ENCODE measurements at regions not wholly inside any gene's neighbourhood (a gene's known extent, or its start where the extent isn't known, plus 50 kb on each side); places are given as distances from the start of the nearest gene placed in this dataset.

DNA sequence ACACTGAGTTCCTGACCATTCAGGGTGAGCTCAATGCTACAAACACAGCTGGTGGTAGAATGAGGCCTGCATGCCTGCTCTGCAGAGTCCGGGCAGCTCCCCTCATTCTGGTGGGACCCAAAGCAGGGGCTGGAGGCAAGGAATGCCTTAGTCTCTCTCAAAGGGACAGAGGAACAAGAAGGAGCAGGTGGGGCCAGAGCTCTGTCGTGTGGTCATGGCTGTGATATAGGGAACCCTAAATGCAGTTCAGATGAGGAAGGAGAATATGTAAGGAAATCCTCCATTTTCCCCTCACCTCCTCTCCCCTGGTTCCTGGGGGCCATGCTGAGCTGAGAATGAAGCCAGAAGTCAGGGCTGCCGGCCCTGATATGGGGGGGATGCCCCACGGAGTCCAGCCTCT is 334.3 kb downstream of the CYP26B1 start:
- in situ Hi-C loops (cut with HindIII; ENCODE audit: low sequenced_read_pairs): no loop called here
- no peak for DNase-seq (ENCODE audit: low spot score)

DNA sequence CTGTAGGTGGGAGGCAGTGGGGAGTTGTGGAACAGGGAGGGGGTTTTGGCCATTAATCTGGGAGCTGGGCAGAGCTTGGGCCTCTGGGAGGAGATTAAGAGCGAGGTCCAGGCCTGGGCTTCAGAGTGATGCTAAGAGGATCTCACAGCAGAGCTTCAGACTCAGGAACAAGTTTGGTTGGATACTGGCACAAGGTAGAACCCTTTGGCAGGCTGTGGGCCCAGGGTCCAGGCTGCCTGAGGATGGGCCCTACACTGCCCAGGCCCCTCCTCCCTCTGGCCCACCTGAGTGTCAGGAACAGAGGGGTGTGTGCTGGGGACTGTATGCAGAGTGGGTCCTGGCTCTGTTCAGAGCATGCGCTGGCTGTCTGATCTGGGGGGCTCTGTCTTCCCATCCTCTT is 334.9 kb downstream of the CYP26B1 start:
- in situ Hi-C loops (cut with HindIII; ENCODE audit: low sequenced_read_pairs): no loop called here
- DNase-seq (ENCODE audit: low spot score): no peak

DNA sequence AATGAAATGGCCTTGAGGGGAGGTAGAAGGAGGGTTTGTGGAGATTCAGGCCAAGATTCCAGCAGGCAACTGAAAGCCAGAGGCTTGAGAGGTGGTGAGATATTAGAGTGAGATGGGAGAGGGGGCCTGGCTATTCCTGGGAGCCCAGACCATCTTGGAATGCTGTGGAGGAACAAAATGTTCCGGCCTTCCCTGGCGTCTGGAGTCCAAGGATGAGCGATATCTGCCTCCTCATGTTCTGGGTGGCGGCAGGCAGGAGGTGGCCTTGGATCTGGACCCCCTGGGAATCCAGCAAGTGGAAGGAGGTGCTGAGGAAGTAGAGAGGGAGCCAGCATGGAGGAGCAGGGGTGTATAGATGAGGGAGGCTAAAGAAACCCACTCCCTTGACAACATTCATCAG is 335.9 kb downstream of the CYP26B1 start:
- DNase-seq (ENCODE audit: low spot score): no peak
- in situ Hi-C loops (cut with HindIII; ENCODE audit: low sequenced_read_pairs): no loop called here

DNA sequence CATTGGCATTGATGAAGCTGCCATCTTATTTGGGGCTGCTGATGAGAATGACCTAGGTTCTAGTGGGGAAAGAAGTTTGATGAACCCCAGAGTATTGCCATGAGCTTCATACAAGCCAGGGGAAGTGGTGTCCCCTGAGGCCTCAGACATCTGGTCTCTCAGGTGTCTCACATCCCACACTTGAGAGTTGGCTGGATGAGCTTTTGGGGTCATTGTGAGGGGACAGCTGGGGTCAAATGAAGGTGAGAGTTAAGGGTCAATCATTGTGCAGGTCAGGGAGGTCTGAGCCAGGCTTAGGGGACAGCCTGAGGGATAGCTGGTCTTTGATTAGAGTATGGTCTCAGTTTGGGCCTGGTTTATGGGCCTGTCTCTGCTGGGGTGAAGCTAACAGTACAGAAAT is 336.5 kb downstream of the CYP26B1 start:
- no peak for DNase-seq (ENCODE audit: low spot score)
- in situ Hi-C loops (cut with HindIII; ENCODE audit: low sequenced_read_pairs): no loop called here

- DNase-seq (ENCODE audit: low spot score): no peak
- in situ Hi-C loops (cut with HindIII; ENCODE audit: low sequenced_read_pairs): no loop called here
These were observed 339.8 kb downstream of the CYP26B1 start for GRCh38 chr2:71807581-71808451.

GRCh38 chr2:71806432-71806831 is 341.2 kb downstream of the CYP26B1 start:
- DNase-seq (ENCODE audit: low spot score): no peak
- in situ Hi-C loops (cut with HindIII; ENCODE audit: low sequenced_read_pairs): no loop called here

DNA sequence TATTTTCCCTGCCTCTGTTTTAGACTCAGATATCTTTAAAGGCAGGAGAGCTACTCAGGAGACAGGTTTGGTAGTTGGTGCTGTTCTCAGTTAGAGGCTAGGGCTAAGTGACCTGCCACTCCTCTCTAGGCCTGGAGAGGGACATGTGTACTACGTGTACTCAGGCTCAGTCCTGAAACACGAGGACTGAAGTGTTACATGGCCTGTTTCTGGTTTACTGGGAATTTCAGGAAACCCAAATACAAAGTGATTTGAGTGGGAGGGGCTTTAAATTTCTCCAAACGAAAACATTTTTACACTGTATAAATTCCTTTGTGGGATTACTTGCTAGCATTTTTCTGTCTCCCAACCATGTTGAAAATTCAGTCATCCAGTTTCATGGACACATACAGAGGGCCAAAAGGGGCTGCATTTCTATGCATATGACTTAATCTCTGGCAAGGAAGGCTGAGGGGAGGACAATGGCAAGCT is 343.3 kb downstream of the CYP26B1 start:
- DNase-seq (ENCODE audit: low spot score): no peak
- in situ Hi-C loops (cut with HindIII; ENCODE audit: low sequenced_read_pairs): no loop called here

DNA sequence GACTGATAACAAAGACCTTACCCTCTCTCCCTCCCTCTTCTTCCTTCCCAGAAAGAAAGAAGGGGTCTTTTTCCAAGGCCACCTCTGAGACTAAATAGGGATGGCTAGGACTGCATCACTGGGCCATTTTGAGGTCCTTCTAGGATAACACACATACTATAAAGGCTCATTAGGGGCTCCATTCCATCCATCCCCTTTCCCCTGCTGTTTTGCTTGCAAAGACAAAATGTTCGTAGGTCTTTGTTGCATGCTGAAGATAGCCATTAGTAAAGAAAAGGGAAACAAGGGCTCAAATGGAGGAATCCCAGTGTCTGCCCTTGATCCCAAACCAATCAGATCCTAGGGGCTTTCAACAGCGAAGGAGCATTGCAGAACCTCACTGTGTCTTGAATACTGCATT is 344.3 kb downstream of the CYP26B1 start:
- in situ Hi-C loops (cut with HindIII; ENCODE audit: low sequenced_read_pairs): no loop called here

DNA sequence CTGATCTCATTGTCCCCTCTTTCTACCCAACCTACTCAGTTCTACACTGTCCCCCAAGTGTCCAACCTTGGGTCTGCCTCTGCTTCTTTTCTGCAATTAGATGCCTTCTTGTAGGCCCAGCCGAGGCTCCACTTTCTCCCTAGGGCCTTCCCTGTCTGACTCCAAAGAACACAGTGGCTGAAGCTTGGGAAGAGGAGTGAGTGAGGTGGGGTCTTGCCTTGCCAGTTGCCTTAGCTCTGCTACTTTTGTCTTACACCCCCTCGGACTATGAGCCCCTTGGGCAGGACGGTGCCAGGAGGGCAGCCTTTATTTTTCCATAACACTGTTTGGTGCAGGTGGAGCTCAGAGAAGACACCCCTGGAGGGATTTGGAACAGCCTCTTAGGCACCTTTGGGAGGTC is 345.1 kb downstream of the CYP26B1 start:
- DNase-seq (ENCODE audit: low spot score): no peak
- in situ Hi-C loops (cut with HindIII; ENCODE audit: low sequenced_read_pairs): no loop called here

More for the DNA sequence above, 344.3 kb downstream of the CYP26B1 start:
- DNase-seq (ENCODE audit: low spot score): no peak

DNA sequence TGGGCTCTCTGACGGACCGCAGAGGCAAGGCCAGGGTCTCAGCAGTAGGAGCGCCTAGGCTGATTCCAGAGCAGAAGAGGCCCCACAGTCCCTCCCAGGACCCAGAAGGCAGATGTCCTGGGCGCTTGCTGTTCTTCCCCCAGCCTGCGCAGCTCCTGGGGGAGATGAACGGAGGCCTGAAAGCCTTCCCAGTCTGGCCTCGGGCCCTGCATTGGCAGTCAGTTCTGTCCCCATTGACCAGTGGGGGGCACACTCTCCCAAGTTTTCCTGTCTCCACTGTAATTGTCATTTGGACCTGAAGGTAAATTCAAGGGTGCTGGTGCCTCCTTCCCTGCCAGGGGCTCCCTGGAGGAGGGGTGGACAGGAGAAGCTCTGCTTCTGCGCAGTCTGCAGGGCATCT is 345.7 kb downstream of the CYP26B1 start:
- in situ Hi-C loops (cut with HindIII; ENCODE audit: low sequenced_read_pairs): no loop called here
- DNase-seq (ENCODE audit: low spot score): peak; percentile 85

DNA sequence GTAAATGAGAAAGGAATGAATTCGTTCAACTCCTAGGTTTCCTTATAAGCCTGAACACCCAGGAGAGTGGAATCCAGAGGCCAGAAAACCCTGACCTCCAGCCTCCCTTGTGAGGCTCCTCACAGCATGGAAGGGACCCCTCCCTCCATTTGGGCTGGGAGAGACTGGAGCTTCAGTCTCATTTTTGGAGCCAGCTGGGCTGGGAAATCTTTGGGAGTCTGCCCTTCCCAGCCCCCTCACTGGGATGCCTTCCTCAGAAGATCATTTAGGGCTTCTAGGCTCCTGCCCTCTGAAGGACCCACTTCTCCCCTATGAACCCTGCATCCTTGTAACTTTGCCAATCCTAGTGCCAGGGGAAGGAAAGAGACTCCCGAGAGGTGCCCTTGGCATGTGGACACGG is 346.1 kb downstream of the CYP26B1 start:
- no peak for DNase-seq (ENCODE audit: low spot score)
- in situ Hi-C loops (cut with HindIII; ENCODE audit: low sequenced_read_pairs): no loop called here

GRCh38 chr2:71800851-71801250 is 346.8 kb downstream of the CYP26B1 start:
- DNase-seq (ENCODE audit: low spot score): no peak
- in situ Hi-C loops (cut with HindIII; ENCODE audit: low sequenced_read_pairs): no loop called here

DNA sequence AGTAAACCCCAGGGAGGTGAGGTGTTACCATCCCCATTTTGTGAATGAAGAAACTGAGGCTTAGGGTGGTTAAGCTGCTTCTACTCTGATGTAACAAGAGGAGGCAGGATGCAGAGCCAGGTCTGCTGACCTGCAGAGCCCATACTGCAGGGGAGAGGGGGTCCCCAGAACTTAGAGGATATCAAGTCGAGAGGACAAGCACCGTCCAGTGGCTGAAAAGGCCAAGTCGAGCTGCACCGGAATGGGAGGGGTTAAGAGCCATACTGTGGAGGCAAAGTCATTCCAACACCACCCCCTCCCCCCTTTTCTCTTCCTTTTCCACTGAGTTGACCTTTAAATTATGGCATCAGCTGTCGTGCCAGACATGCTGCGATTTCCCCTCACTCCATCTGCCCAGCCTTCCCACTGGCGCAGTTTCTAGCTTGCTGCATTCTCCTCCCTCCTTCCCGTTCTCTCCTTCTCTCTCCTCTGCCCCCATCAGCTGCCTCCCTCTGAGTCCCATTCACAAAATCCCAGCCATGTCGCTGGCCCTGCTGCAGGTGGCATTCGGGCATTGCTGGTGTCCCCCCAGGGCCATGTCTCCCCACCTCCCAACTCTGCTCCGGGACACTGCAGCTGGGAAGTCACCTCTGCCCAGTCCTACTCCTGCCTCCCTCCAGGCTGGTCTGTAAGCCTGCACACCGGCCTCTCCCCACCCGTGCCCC is 346.9 kb downstream of the DYSF start:
- in situ Hi-C loops (cut with HindIII; ENCODE audit: low sequenced_read_pairs): no loop called here
- DNase-seq (ENCODE audit: low spot score): peak; percentile 85

DNA sequence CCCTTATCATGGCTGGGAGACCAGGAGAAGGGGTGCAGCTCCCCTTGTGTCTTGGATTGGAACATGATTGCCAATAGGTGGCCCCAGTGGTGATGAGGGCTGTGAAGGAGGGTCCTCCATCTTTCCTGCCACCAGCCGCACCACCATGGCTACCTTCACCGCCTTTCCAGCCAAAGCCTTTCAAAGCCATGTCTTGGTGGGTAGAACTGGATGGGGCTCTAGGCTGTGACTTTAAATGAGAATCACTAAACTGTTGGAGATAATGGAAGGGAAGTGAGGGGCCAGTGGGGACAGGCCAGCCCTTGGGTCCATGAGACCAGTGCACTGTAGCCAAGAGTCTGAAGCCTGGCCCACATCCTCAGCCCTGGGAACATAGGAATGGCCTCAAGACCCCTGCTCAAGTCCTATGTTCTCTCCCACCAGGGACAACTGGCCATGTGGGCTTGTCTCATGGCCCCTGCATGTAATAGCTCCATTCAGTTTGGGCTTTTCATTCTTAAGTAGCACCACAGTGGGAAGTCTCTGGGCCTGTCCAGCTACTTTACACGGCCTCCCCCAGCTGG is 345.7 kb downstream of the DYSF start:
- in situ Hi-C loops (cut with HindIII; ENCODE audit: low sequenced_read_pairs): no loop called here
- no peak for DNase-seq (ENCODE audit: low spot score)

DNA sequence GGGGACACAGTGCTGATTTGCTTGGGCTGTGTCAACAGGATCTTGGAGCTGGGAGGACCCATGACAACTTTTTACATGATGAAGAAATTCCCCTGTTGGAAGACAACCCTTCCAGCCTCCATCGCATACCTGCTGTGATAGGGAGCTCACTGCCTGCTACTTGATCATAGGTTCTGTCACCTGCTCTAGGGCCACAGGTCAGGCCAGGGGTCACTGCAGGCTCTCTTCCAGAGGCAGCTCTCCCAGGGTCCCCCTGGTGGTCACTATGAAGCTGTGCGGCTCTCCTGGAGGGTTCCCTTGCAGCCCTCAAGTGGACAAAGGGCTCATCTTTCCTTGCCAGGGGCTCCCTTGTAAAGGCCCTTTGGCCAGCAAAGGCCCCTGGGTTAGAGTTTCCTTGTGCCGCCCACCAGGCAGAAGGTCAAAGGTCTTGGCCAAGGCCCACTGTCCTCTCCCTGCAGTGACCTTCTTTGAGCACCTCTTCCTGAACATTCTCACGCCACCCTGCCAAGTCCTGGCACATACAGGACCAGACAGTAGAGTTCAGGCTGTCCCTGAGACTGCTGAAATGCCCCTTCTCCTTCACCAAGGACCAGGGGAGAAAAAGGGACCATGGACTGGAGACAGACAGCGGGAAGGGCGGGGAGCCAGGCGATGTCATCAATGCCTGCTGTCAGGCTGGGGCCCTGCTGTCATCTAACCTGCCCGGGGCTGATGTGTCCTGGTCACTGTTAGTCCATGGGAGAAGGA is 345.1 kb downstream of the DYSF start:
- DNase-seq (ENCODE audit: low spot score): peak; percentile 11
- in situ Hi-C loops (cut with HindIII; ENCODE audit: low sequenced_read_pairs): no loop called here

- no peak for DNase-seq (ENCODE audit: low spot score)
- in situ Hi-C loops (cut with HindIII; ENCODE audit: low sequenced_read_pairs): no loop called here
These were observed 343.9 kb downstream of the DYSF start for GRCh38 chr2:71797035-71797810.

- no peak for DNase-seq (ENCODE audit: low spot score)
- in situ Hi-C loops (cut with HindIII; ENCODE audit: low sequenced_read_pairs): no loop called here
These were observed 342.8 kb downstream of the DYSF start for GRCh38 chr2:71796174-71796593.

DNA sequence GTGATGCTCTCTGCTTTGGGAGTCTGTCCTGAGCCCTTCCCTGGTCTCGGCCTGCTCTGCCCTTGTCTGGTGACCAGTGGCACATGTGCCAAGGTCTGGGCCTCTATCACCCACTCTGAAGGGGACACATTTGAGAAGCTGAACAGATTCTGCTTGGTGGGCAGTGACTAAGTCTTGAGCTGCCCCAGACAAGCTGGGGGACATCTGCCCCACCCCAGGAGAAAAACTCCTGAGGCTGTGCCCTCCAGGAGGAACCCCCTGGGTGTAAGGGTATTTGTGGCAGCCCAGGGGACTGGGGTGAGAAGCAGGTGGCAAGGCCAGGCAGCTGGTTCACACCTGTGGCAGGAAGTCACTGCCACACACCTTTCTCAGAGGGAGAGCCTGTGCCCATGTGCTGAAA is 342.1 kb downstream of the DYSF start:
- in situ Hi-C loops (cut with HindIII; ENCODE audit: low sequenced_read_pairs): no loop called here
- DNase-seq (ENCODE audit: low spot score): no peak

DNA sequence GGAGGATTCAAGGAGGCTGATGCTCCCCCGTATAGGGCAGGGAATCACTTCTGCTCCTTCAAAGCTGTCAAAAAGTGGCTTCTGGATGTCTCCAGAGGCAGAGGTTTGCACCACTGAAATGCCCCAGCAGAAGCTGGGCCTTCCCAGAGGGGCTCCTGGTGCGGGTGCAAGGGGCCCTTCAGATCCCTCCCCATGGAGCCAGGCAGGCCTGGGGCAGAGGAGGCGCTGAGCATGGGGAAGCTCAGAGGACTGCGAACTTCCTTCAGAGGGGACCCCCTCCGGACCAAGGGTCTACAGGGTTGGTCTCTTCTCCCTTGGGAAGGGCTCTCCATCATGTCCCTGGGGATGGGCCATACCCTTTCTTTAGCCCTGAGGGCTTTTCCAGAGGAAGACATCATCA is 341.2 kb downstream of the DYSF start:
- in situ Hi-C loops (cut with HindIII; ENCODE audit: low sequenced_read_pairs): no loop called here
- no peak for DNase-seq (ENCODE audit: low spot score)

Data from G401 (cell line).